ENCODE measurements at regions not wholly inside any gene's neighbourhood (a gene's known extent, or its start where the extent isn't known, plus 50 kb on each side); places are given as distances from the start of the nearest gene placed in this dataset.

DNA sequence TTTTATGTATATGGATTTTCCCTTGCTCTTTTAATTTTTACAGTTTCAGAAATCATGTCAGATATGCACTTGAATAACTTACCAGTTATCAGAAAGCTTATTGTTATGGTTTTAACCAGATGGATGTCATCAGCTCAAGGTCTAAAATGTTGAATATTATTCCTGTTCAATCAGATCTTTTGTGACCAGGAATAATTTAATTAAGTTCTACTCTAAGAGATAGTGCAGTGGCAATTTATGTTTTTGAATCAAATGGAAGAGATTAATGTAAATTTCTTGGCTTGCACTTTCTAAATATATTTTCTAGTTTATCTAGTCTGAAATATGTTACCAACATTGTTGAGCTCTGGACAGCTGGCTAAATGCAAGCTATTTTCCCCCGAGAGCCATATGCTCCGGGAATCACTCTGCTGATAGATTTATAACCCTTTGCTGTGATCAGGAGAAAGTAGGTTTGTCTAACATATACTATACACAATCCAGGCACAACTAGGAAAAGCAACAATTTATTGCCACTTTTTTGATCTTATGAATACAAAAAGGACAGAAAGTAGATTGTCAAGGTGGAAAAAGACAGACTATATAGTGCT is 76.8 kb upstream of the CD96 start:
- DNase-seq: no peak
- no peaks in the 10 kb centered on the region for H3K4me1 ChIP-seq
- H3K27me3 ChIP-seq: no peaks in the 10 kb centered on the region
- no peak overlapping the region for H3K27ac ChIP-seq
- intact Hi-C loops (cut with DNase I): no loop called here
- TF ChIP-seq CTCF (IDR thresholded peaks at IDR 0.05) (no peak), POLR2A (IDR thresholded peaks at IDR 0.05) (no peak)
- H3K4me3 ChIP-seq: no peak overlapping the region
- no peaks in the 10 kb centered on the region for H3K36me3 ChIP-seq
- 44 to 69% methylated on average over 2 of the region's 2 CpGs for WGBS, 2 donors
- no peaks in the 10 kb centered on the region for H3K9me3 ChIP-seq

DNA sequence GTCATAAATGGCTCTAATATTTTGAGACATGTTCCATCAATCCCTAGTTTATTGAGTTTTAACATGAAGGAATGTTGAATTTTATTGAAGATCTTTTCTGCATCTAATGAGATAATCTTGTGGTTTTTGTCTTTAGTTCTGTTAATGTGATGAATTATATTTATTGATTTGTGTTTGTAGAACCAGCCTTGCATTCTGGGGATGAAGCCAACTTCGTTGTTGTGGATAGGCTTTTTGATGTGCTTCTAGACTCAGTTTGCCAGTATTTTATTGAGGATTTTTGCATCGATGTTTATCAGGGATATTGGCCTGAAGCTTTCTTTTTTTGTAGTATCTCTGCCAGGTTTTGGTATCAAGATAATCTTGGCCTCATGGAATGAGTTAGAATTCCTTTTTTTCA is 72.0 kb upstream of the CD96 start:
- Histone ChIP-seq H3K27ac (no peak overlapping the region), H3K27me3 (no peaks in the 10 kb centered on the region), H3K4me3 (no peak overlapping the region), H3K9me3 (no peaks in the 10 kb centered on the region), H3K4me1 (no peaks in the 10 kb centered on the region), H3K36me3 (no peaks in the 10 kb centered on the region)
- intact Hi-C loops (cut with DNase I): no loop called here
- no peak for DNase-seq
- TF ChIP-seq CTCF (IDR thresholded peaks at IDR 0.05) (no peak), POLR2A (IDR thresholded peaks at IDR 0.05) (no peak)
- WGBS, 2 donors: 61 to 84% methylated on average over 2 of the region's 2 CpGs

GRCh38 chr3:111471831-111472230 is 70.2 kb upstream of the CD96 start:
- DNase-seq: no peak
- H3K27ac ChIP-seq: no peak overlapping the region
- no peak overlapping the region for H3K4me3 ChIP-seq
- no peaks in the 10 kb centered on the region for H3K36me3 ChIP-seq
- no peaks in the 10 kb centered on the region for H3K27me3 ChIP-seq
- H3K4me1 ChIP-seq: no peaks in the 10 kb centered on the region
- TF ChIP-seq POLR2A (IDR thresholded peaks at IDR 0.05) (no peak), CTCF (IDR thresholded peaks at IDR 0.05) (no peak)
- 69 to 87% methylated on average over 2 of the region's 2 CpGs for WGBS, 2 donors
- H3K9me3 ChIP-seq: no peaks in the 10 kb centered on the region
- intact Hi-C loops (cut with DNase I): no loop called here

- Histone ChIP-seq H3K36me3 (no peaks in the 10 kb centered on the region), H3K4me1 (no peaks in the 10 kb centered on the region), H3K27ac (no peak overlapping the region), H3K9me3 (no peaks in the 10 kb centered on the region), H3K4me3 (no peak overlapping the region), H3K27me3 (no peaks in the 10 kb centered on the region)
- DNase-seq: no peak
- intact Hi-C loops (cut with DNase I): no loop called here
- TF ChIP-seq POLR2A (IDR thresholded peaks at IDR 0.05) (no peak), CTCF (IDR thresholded peaks at IDR 0.05) (no peak)
- WGBS, 2 donors: 41 to 42% methylated on average over 4 of the region's 4 CpGs
Observed at GRCh38 chr3:111472556-111472955, 69.4 kb upstream of the CD96 start.

GRCh38 chr3:111473550-111473949 is 68.4 kb upstream of the CD96 start:
- no peak for TF ChIP-seq CTCF (IDR thresholded peaks at IDR 0.05)
- no peak for TF ChIP-seq POLR2A (IDR thresholded peaks at IDR 0.05)
- Histone ChIP-seq H3K27me3 (no peaks in the 10 kb centered on the region), H3K4me3 (no peak overlapping the region), H3K36me3 (no peaks in the 10 kb centered on the region), H3K27ac (no peak overlapping the region), H3K4me1 (no peaks in the 10 kb centered on the region), H3K9me3 (no peaks in the 10 kb centered on the region)
- intact Hi-C loops (cut with DNase I): no loop called here
- WGBS, 2 donors: 80% methylated on average over 2 of the region's 2 CpGs; no CpG with 5 or more reads in 1 of the 2 donors
- no peak for DNase-seq

Data from esophagus squamous epithelium (tissue), 5 donors.